ENCODE measurements at regions not wholly inside any gene's neighbourhood (a gene's known extent, or its start where the extent isn't known, plus 50 kb on each side); places are given as distances from the start of the nearest gene placed in this dataset.

DNA sequence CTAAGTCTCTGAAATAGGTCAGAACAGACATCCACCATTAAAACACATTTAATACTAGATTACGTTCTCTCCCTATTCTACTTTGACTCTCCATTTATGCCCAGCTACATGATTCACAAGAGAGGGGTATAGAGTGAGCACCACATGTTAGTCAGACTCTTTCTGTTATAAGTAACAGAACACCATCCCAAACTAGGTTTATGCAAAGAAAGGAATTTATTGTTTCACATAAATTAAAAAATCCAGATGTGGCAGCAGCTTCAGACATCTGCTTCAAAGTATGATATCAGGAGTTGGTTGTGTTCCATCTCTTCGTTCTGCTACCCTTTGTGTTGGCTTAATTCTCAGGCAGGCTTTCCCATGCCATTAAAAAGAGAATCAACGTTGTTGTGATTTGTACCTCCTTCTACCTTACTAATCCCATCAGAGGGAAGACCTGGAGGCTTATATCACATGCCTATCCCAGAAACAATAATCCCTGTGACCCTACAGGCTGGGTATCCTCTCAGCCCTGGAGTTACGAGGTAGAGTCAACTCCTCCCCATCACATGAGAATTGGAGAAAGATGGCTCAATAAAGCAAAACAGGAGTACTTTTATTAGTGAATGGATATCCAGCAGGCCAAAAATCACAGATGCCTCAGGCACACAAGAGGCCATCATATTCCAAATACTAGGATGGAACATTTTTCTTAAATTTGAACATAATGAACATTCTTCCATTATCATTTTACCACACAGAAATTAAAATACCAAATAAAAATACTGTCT lies 163.2 kb downstream of the SLC7A11 start:
- TF ChIP-seq, protein P1, sequence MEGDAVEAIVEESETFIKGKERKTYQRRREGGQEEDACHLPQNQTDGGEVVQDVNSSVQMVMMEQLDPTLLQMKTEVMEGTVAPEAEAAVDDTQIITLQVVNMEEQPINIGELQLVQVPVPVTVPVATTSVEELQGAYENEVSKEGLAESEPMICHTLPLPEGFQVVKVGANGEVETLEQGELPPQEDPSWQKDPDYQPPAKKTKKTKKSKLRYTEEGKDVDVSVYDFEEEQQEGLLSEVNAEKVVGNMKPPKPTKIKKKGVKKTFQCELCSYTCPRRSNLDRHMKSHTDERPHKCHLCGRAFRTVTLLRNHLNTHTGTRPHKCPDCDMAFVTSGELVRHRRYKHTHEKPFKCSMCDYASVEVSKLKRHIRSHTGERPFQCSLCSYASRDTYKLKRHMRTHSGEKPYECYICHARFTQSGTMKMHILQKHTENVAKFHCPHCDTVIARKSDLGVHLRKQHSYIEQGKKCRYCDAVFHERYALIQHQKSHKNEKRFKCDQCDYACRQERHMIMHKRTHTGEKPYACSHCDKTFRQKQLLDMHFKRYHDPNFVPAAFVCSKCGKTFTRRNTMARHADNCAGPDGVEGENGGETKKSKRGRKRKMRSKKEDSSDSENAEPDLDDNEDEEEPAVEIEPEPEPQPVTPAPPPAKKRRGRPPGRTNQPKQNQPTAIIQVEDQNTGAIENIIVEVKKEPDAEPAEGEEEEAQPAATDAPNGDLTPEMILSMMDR (IDR thresholded peaks at IDR 0.05; ENCODE audit: borderline replicate concordance, extremely low read depth, low read length, poor library complexity, severe bottlenecking) = no peak
- TF ChIP-seq EZH2 (IDR thresholded peaks at IDR 0.05; ENCODE audit: borderline replicate concordance, low read depth, low read length, severe bottlenecking) = no peak
